ENCODE measurements at regions not wholly inside any gene's neighbourhood (a gene's known extent, or its start where the extent isn't known, plus 50 kb on each side); places are given as distances from the start of the nearest gene placed in this dataset.

GRCh38 chr17:73938706-73939105 lies 264.8 kb upstream of the RPL38 start:
- DNase-seq, result no peak

- no peak for DNase-seq
Observed at GRCh38 chr17:73939806-73940205, 263.7 kb upstream of the RPL38 start.

GRCh38 chr17:73940511-73940910 lies 263.0 kb upstream of the RPL38 start:
- no peak for DNase-seq

- DNase-seq, result no peak
Observed at GRCh38 chr17:73941919-73942530, 261.5 kb upstream of the RPL38 start.

- DNase-seq, result no peak
Observed at GRCh38 chr17:73942703-73943415, 260.6 kb upstream of the RPL38 start.

GRCh38 chr17:73943416-73944110 lies 259.9 kb upstream of the RPL38 start:
- no peak for DNase-seq

- DNase-seq, result no peak
Observed at GRCh38 chr17:73944366-73944765, 259.1 kb upstream of the RPL38 start.

GRCh38 chr17:73947281-73947965 lies 256.1 kb upstream of the RPL38 start:
- DNase-seq, result no peak

GRCh38 chr17:73947966-73948355 lies 255.5 kb upstream of the RPL38 start:
- no peak for DNase-seq

- DNase-seq, result no peak
Observed at GRCh38 chr17:73949903-73950592, 253.4 kb upstream of the RPL38 start.

- no peak for DNase-seq
Observed at GRCh38 chr17:73950593-73950914, 252.9 kb upstream of the RPL38 start.

GRCh38 chr17:73952082-73952479 lies 251.4 kb upstream of the RPL38 start:
- DNase-seq, result no peak

- peak; percentile 70 for DNase-seq
Observed at GRCh38 chr17:73952480-73953205, 250.8 kb upstream of the RPL38 start.

GRCh38 chr17:73953206-73954033 lies 250.1 kb upstream of the RPL38 start:
- DNase-seq, result no peak

- DNase-seq, result no peak
Observed at GRCh38 chr17:73954951-73955350, 248.5 kb upstream of the RPL38 start.

GRCh38 chr17:73955616-73956015 lies 247.9 kb upstream of the RPL38 start:
- no peak for DNase-seq

GRCh38 chr17:73956169-73956568 lies 247.3 kb upstream of the RPL38 start:
- DNase-seq, result no peak

- DNase-seq, result peak; percentile 80
Observed at GRCh38 chr17:73956595-73957465, 246.6 kb upstream of the RPL38 start.

- DNase-seq, result no peak
Observed at GRCh38 chr17:73957564-73957963, 245.9 kb upstream of the RPL38 start.

GRCh38 chr17:73958453-73958852 lies 245.0 kb upstream of the RPL38 start:
- DNase-seq, result no peak

All from activated effector memory CD4-positive, alpha-beta T cell treated with anti-CD3 and anti-CD28 coated beads, Interleukin-2, amount 50 U/mL, for 16 hours (primary cell).